HepG2 (cell line): ENCODE measurements at regions not wholly inside any gene's neighbourhood (a gene's known extent, or its start where the extent isn't known, plus 50 kb on each side); places are given as distances from the start of the nearest gene placed in this dataset.
A peak's percentile ranks its signal among the peaks of the same experiment; 100 is the strongest.

Source experiments
- ATAC-seq: fragments of 200-7000 bp; cut with Tn5 transposase; 3 replicates; pipeline ENCODE4 v1.9.1; 2020; ENCODE audit warnings: mild to moderate bottlenecking, moderate library complexity
- BruUV-seq: library from RNA; stranded (reverse); fragments of 400-500 nt; replicated peaks from 2 replicates; lab custom pipeline; 2021; lab: Mats Ljungman, UMichigan
- CTCF ChIA-PET: fragments of 300-600 bp; formaldehyde crosslinking; extraction: SDS; loops from one replicate; lab custom pipeline; 2021; ENCODE audit warnings: low total read pairs, inconsistent platforms, low intra/inter-chr PET ratio; lab: Yijun Ruan, JAX
- POLR2A ChIA-PET: fragments of 350-600 bp; sonication (Branson Sonifier 250); formaldehyde crosslinking; loops from one replicate; lab custom pipeline; 2020; ENCODE audit warnings: antibody characterized with exemption, inconsistent platforms; lab: Yijun Ruan, JAX
- DNase-seq: peaks from one replicate; pipeline ENCODE4 v3.0.0-alpha.2; 2015; ENCODE audit warnings: low spot score
- FAIRE-seq: peaks from 3 replicates; lab custom pipeline; 2011; peaks lifted over from hg19 to GRCh38; lab: Jason Lieb, UNC
- H2AFZ ChIP-seq: one replicate; pipeline ENCODE4 v1.6.1; 2011; ENCODE audit warnings: low read length, inconsistent platforms
- H3K27ac ChIP-seq: fragments of 300-600 bp; 3 replicates; pipeline ENCODE4 v1.8.0; 2011; ENCODE audit warnings: mixed run types, mild to moderate bottlenecking, mixed read lengths, low read length, inconsistent platforms; ENCODE audit not compliant: insufficient read depth; ENCODE audit errors: extremely low read length
- H3K27me3 ChIP-seq, 2 experiments: fragments of 200-600 bp in 1 of 2; 2 replicates in 1 of 2; 3 replicates in 1 of 2; pipeline versions ENCODE4 v1.6.0 to v1.8.0; 2011; ENCODE audit warnings: low read length in 2 of 2, mild to moderate bottlenecking in 2 of 2, moderate library complexity in 2 of 2, inconsistent platforms in 1 of 2; ENCODE audit not compliant: insufficient read depth in 2 of 2, control insufficient read depth in 1 of 2
- H3K36me3 ChIP-seq, 2 experiments: fragments of 200-600 bp in 1 of 2; replicated peaks in 1 of 2; 2 replicates in 1 of 2; 3 replicates in 1 of 2; pipeline versions ENCODE4 v1.5.1 to v1.8.0; 2011; ENCODE audit warnings: low read length in 2 of 2, inconsistent platforms in 1 of 2; ENCODE audit not compliant: insufficient read depth in 2 of 2, control insufficient read depth in 1 of 2
- H3K4me1 ChIP-seq: 2 replicates; pipeline ENCODE4 v1.5.1; 2012; ENCODE audit warnings: low read length, inconsistent platforms; ENCODE audit not compliant: insufficient read depth
- H3K4me2 ChIP-seq: 2 replicates; pipeline ENCODE4 v1.6.0; 2011; ENCODE audit warnings: low read depth, low read length, inconsistent platforms
- H3K4me3 ChIP-seq, 3 experiments: fragments of 200-600 bp in 1 of 3; sonication (generic), shearing (Covaris generic) in 1 of 3; replicated peaks in 1 of 3; 2 replicates each; pipeline ENCODE4 v1.5.1; 2011 to 2016; ENCODE audit warnings: low read length in 3 of 3, inconsistent platforms in 2 of 3, low read depth in 2 of 3, mild to moderate bottlenecking in 2 of 3, control low read depth in 1 of 3, mixed read lengths in 1 of 3; ENCODE audit not compliant: insufficient read depth in 1 of 3
- H3K79me2 ChIP-seq: one replicate; pipeline ENCODE4 v1.6.1; 2011; ENCODE audit warnings: low read length, inconsistent platforms; ENCODE audit not compliant: insufficient read depth
- H3K9ac ChIP-seq: 2 replicates; pipeline ENCODE4 v1.6.0; 2011; ENCODE audit warnings: mild to moderate bottlenecking, low read depth, low read length, inconsistent platforms; ENCODE audit not compliant: insufficient read depth
- H3K9me3 ChIP-seq: 2 replicates; pipeline ENCODE4 v1.5.1; 2012; ENCODE audit warnings: mild to moderate bottlenecking, low read length
- H4K20me1 ChIP-seq: 2 replicates; pipeline ENCODE4 v1.6.0; 2011; ENCODE audit warnings: inconsistent platforms, mild to moderate bottlenecking, low read length, moderate library complexity; ENCODE audit not compliant: insufficient read depth
- ATF4 ChIP-seq, 2 experiments: fragments of 450-650 bp in 1 of 2; sonication (generic) in 1 of 2; formaldehyde crosslinking; IDR thresholded peaks; 2 replicates each; pipeline versions ENCODE4 v1.5.0 to v1.8.0; 2020 to 2022; ENCODE audit warnings: mild to moderate bottlenecking in 1 of 2, missing genetic modification reagents in 1 of 2
- SMC3 ChIP-seq: IDR thresholded peaks from 2 replicates; pipeline ENCODE4 v1.6.1; 2011; ENCODE audit warnings: low read length, improper control_type of control experiment
- ZNF318 ChIP-seq: sonication (generic); formaldehyde crosslinking; IDR thresholded peaks from 2 replicates; pipeline ENCODE4 v1.4.0; 2020; ENCODE audit warnings: mild to moderate bottlenecking, missing genetic modification reagents
- ZNF646 ChIP-seq: sonication (generic); formaldehyde crosslinking; IDR thresholded peaks from 2 replicates; pipeline ENCODE4 v1.9.0; 2021; ENCODE audit warnings: mild to moderate bottlenecking, missing genetic modification reagents
- WGBS: methylation state at CpG from one replicate; pipeline ENCODE4 v1.1.6; 2017; ENCODE audit warnings: low lambda C conversion rate; 5-methylcytosine and 5-hydroxymethylcytosine counted together
- in situ Hi-C: cut with HindIII; loops from 2 replicates; pipeline ENCODE4 v1.10.0; 2017; ENCODE audit warnings: low pct_unique_long_range_greater_than_20kb; ENCODE audit not compliant: extremely low pct_ligation_motif_present
- intact Hi-C: fragments of 100-400 bp; cut with micrococcal nuclease; formaldehyde crosslinking; loops from one replicate; pipeline ENCODE4 v1.10.0; 2022; ENCODE audit not compliant: unreplicated experiment

GRCh38 chr6:147651249-147652063 lies 143.0 kb downstream of the SAMD5 start:
- ATAC-seq, result peak; percentile 82
- FAIRE-seq, result no peak
- BruUV-seq, result no TSS peak
- Histone ChIP-seq H3K36me3 (no peaks in the 10 kb centered on the region), H3K9me3 (no peaks in the 10 kb centered on the region), H3K27me3 (no peaks in the 10 kb centered on the region), H3K9ac (no peak overlapping the region), H3K79me2 (no peaks in the 10 kb centered on the region), H3K4me3 (no peak overlapping the region), H3K4me2 (no peak overlapping the region), H4K20me1 (no peaks in the 10 kb centered on the region), H3K27ac (no peak overlapping the region), H2AFZ (no peak overlapping the region), H3K4me1 (no peaks in the 10 kb centered on the region)
- POLR2A ChIA-PET, result no interaction called here
- 1% methylated on average over 6 of the region's 6 CpGs for WGBS
- DNase-seq, result no peak
- CTCF ChIA-PET, result no interaction called here
- in situ Hi-C loops, result no loop called here
- intact Hi-C loops, result no loop called here
- 0 out of 2 replicates have a peak, but pooled peaks have one; percentile 5 for TF ChIP-seq SMC3
- TF ChIP-seq ATF4 (CRISPR knock-in tag; IDR thresholded peaks at IDR 0.05), result no peak
- no peak for TF ChIP-seq ZNF646 (CRISPR knock-in tag)
- TF ChIP-seq ZNF318 (CRISPR knock-in tag), result no peak
